IPS DF 4.7 (cell line): ENCODE measurements at regions not wholly inside any gene's neighbourhood (a gene's known extent, or its start where the extent isn't known, plus 50 kb on each side); places are given as distances from the start of the nearest gene placed in this dataset.

Experiments
- DNase-seq: peaks from one replicate; pipeline ENCODE4 v3.0.0-alpha.2; 2013; ENCODE audit warnings: low spot score; ENCODE audit errors: extremely low read depth

DNA sequence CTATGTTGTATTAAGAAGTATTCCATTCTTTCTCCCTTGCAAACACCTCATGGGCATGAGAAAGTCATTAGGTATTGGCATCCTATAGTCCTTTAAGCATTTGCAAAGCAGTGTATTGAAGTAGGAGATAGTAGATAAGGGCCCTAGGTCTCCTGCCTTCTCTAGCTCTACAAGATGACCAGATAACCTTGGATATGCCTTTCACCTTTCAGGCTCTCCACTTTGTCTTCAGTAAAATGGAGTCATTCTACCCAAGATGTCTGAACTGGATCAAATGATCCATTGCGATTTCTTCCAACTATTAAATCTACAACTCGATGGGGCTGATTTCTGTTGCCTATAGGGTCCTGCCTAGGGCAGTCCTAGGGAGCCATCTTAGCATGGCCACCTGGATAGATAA lies 132.1 kb upstream of the BTG1 start:
- DNase-seq = no peak

DNA sequence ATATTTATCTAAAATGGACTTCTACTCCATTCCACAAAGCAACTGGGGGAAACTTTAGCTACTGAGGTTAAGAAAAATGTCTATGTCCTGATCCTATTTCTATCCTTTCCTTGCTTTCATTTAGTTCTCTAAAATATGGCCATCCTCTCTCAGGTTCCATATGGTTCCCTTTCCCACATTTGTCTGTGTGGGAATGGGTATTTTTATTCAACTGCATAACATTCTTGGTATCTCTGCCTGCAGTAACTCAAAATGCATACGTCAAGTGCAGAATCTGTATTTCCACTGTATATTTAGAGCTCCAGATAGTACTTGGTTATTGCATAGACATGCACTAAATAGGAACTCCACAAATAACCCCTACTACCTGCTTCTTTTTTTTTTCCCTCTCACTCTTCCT lies 130.6 kb upstream of the BTG1 start:
- no peak for DNase-seq

- no peak for DNase-seq
These were observed 130.0 kb upstream of the BTG1 start for GRCh38 chr12:92275443-92276154.

GRCh38 chr12:92273076-92273475 lies 127.4 kb upstream of the BTG1 start:
- no peak for DNase-seq

DNA sequence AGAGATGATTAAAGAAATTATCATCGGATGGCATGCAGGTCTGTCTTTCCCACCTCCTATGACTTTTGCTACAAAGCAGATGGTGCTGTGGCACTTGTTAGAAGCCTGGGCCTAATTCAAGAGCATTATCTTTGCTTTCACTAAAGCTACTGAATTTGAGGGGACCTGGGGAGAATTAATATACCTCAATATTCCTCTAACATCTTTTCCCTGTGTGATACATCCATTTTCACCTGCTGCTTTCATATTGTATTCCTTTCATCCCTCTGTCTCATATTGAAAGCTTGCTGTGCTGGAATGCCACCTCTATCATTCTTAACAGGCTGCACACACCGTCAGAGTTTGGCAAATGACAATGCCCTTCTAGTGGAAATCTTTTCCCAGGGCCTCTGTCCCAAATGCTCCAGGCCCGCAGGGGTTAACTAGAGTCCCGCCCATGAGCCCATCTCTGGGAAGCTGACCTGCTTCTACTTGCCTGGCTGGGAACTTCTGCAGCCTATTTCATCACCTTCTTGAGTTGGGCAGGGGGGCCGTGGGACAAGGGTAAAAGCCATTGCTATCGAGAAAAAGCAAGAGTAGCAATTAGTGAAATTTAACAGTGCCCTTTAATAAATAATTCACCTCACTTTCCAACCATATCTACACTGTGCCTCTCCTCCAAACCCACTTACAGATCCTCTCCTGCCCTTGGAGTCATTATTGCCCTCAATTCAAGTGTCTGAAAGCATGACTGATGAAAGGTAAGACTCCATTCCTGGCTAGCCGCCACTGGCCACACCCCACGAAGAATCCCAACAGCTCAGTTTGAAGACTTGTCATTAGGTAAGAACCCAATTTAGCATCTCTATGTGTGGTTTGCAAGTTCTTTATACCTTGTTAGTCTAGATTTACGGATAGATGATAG lies 126.7 kb upstream of the BTG1 start:
- no peak for DNase-seq

DNA sequence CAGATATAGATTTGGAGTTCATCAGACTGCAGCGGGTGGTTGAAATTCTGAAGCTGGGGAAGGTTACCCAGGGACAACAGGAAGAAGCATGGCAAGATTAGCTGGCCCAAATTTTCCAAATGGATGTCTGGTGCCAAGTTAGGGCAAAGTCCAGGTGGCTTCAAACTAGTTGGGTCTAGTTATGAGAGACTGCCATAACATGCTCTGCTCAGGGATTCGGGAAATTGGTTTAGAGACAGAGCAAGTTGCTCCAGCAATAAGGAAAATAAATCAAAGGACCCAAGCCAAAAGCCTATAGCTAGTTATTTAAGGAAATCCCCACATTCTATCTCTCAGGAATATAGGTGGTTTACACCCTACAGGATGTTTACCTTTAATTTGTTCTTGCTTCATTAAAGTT lies 125.7 kb upstream of the BTG1 start:
- no peak for DNase-seq

DNA sequence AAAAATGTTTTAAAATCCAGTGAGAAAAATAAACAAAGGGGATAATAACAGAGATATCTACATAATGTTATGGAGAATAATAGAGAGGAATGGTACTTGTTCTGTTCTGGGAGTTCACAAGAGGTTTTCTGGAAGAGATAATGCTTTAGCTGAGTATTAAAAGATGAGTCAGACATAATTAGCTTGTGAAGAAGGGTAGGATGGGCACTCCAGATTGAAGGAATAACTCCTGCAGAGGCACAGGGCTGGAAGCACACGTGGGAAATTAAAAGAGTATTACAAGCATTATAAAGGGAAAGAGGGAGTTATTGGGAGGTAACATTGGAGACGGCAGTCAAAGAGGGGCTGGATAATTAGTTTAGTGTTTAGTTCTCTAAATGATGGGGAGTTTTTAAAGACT lies 124.9 kb upstream of the BTG1 start:
- no peak for DNase-seq

GRCh38 chr12:92268946-92269345 lies 123.3 kb upstream of the BTG1 start:
- DNase-seq = no peak

DNA sequence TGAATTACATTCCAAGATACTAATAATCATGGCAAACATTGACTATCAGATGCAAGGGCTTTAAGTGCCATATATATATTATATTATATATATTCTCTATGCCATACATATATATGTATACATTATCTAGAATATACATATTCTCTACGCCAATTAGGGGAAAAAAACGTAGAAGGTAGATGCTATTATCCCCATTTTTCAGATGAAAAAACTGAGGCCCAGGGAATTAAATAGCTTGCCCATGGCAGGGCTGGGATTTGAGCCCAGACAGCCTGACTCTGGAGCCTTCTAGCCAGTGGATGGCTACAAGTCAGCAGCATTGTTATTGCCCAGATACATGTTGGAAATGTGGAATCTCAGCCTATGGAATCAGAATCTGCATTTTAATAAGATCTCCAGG lies 116.0 kb upstream of the BTG1 start:
- DNase-seq = no peak

DNA sequence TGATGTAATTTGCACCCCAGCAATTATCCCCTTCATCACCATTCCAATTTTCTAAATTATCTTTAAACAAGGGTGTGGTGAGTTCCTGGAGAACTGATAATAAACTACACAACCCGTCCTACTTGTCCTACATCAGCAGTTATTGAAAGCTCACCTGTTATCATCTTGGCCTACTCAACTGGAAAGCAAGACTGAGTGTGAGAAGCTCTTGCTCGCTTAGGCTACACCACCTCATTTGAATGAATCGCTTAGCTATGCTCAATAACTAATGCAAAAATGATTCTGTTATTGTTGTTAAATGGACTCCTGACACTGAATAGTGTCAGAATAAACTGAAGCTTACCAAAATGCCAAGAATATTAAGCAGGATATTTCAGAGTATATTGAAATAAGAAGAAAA lies 115.4 kb upstream of the BTG1 start:
- no peak for DNase-seq

DNA sequence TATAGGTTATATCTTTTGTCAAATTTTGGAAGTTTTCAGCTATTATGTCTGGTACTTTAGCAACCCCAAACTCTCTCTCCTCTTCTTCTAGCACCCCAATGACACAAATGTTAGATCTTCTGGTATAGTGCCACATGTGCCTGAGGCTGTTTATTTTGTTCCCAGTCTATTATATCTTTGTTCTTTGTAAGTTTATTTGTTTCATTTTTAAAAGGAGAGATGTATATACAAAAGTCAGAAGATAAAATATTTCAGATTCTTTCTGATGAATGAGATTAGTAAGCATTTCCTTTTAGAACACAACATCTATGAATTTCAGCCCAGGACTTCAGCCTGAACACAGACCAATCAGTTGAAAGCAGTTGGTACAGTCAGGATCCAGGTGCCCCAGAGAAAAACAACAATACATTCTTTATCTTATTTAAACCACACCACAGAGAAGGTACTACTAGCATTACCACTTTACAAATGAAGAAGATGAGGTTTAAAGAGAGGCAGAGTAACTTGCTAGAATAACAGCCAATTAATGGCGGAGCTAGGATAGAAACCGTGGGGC lies 114.1 kb upstream of the BTG1 start:
- DNase-seq = no peak

DNA sequence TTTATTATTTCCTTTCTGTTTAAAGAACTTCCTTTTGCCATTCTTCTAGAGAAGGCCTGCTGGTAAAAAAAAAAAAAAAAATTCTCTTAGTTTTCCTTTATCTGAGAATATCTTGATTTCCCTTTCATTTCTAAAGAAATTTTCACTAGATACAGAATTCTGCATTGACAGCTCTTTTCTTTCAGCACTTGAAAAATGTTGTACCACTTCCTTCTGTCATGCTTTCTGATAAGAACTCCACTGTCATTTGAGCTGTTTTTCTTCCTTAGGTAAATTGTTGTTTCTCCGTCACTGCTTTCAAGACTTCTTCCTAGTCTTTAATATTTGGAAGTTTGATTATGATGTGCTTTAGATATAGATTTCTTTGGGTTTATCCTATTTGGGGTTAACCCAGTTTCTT lies 113.6 kb upstream of the BTG1 start:
- DNase-seq = no peak

DNA sequence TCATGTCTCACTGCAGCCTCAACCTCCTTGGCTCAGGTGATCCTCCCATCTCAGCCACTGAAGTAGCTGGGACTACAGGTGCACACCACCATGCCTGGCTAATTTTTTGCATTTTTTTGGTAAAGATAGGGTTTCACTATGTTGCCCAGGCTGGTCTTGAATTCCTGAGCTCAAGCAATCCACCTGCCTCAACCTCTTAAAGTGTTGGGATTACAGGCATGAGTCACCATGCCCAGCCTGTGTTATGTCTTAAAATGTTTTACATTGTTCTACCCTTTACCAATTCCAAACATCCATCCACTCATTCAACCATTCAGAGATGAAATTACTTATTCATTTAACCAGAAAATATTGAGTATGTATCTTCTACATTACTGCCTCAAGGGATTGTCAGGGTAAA lies 111.6 kb upstream of the BTG1 start:
- no peak for DNase-seq

GRCh38 chr12:92255741-92256140 lies 110.1 kb upstream of the BTG1 start:
- DNase-seq = no peak

- no peak for DNase-seq
These were observed 107.7 kb upstream of the BTG1 start for GRCh38 chr12:92253301-92253700.

DNA sequence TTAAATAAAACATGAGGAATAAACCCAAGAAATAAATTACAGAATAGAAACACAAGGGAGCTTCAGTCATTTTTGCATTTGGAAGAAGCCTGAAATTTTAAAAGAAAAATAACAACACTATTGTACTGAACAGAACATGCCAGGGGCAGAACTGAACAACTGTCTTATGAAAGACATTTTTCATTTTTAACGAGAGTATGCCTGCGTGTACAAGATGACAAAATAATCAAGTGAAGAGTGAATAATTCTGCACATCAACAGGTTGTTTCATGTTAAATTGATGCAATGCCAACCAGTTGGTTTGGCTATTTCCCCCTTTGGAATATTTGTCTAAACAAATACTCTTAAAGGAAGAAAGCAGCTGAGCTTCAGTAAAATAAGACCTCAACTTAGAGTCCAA lies 103.3 kb upstream of the BTG1 start:
- no peak for DNase-seq

DNA sequence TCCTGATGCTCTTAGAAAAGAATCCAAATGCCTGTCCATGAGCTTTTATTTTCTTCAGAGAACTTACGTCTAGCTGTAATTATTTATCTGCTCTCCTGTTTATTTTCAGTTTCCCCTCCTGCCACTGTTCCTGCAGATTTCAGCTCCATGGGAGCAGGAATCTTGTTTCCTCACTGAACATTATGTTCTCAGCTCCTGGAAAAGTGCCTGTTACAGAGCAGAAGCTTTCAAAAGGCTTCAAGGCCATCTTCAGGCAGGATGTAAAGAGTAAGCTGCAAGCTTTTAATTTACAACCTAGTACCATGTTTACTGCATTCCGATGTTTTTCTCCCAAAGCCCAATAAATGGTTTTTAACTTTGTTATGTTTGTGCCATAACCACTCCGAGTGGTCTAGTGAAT lies 98.4 kb upstream of the BTG1 start:
- DNase-seq = no peak

- DNase-seq = no peak
These were observed 97.3 kb upstream of the BTG1 start for GRCh38 chr12:92242907-92243306.

DNA sequence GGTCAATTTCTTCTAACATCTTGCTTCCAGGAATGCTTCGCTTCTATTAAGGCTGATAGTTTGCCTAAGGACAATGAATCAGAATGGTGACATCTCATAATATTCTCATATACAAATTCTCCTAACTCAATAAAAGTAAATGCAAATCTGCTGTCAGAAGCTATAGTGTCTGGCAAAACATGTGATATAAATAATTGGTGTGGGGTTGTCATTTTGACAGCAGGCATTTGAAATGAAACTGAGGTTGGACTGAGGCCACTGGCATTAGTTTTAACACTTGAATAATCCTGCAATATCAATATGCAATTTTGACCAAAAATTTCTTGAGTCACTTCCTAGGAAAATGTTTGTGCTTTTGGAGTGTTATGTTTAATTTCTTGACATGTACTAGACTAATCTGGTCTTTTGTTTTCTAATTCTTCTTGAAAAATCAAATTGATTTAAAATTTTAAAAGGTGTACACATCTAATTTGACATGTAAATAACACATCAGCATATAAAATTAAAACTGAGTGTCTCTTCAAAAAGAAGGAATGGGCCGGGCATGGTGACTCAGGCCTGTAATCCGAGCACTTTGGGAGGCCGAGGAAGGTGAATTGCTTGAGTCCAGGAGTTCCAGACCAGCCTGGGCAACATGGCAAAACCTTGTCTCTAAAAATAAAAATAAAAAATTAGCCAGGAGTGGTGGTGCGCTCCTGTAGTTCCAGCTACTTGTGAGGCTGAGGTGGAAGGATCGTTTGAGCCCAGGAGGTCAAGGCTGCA lies 92.3 kb upstream of the BTG1 start:
- no peak for DNase-seq

- DNase-seq = no peak
These were observed 91.6 kb upstream of the BTG1 start for GRCh38 chr12:92237262-92237661.

GRCh38 chr12:92235703-92236472 lies 90.2 kb upstream of the BTG1 start:
- no peak for DNase-seq
